ENCODE measurements at regions not wholly inside any gene's neighbourhood (a gene's known extent, or its start where the extent isn't known, plus 50 kb on each side); places are given as distances from the start of the nearest gene placed in this dataset.
A peak's percentile ranks its signal among the peaks of the same experiment; 100 is the strongest.

- DNase-seq = no peak
Measured at GRCh38 chrX:76228499-76228898, 55.6 kb downstream of the PBDC1 start.

- DNase-seq = no peak
Measured at GRCh38 chrX:76248901-76249300, 76.0 kb downstream of the PBDC1 start.

- DNase-seq = peak; percentile 23
Measured at GRCh38 chrX:76253432-76253831, 80.6 kb downstream of the PBDC1 start.

- peak; percentile 34 for DNase-seq
Measured at GRCh38 chrX:76279007-76279406, 106.1 kb downstream of the PBDC1 start.
